PFSK-1 (cell line): ENCODE measurements at regions not wholly inside any gene's neighbourhood (a gene's known extent, or its start where the extent isn't known, plus 50 kb on each side); places are given as distances from the start of the nearest gene placed in this dataset.

ENCODE experiments used
- FOXP2 ChIP-seq: optimal IDR thresholded peaks from 2 replicates; pipeline ENCODE3; 2011; ENCODE audit warnings: borderline replicate concordance, control low read depth, inconsistent platforms; ENCODE audit not compliant: insufficient read depth; ENCODE audit errors: extremely low read length, extremely low read depth
- POLR2AphosphoS5 ChIP-seq: IDR thresholded peaks from 2 replicates; pipeline ENCODE4 v1.6.1; 2012; ENCODE audit warnings: low read depth, mild to moderate bottlenecking, control low read depth, low read length, moderate library complexity
- REST ChIP-seq, 2 experiments: IDR thresholded peaks; 2 replicates each; pipeline versions ENCODE4 v1.6.1 to v1.8.0; 2011 to 2012; ENCODE audit warnings: low read depth in 2 of 2, low read length in 2 of 2, control low read depth in 1 of 2, inconsistent platforms in 1 of 2, mild to moderate bottlenecking in 1 of 2, moderate library complexity in 1 of 2; ENCODE audit not compliant: insufficient read depth in 1 of 2
- SIN3A ChIP-seq: IDR thresholded peaks from 2 replicates; pipeline ENCODE4 v1.6.1; 2012; ENCODE audit warnings: mild to moderate bottlenecking, low read length, moderate library complexity, borderline replicate concordance; ENCODE audit not compliant: insufficient read depth
- TAF1 ChIP-seq: IDR thresholded peaks from 2 replicates; pipeline ENCODE4 v1.6.1; 2012; ENCODE audit warnings: low read length, control low read depth, borderline replicate concordance; ENCODE audit not compliant: insufficient read depth

- TF ChIP-seq SIN3A (no peak), POLR2AphosphoS5 (no peak), REST (IDR thresholded peaks at IDR 0.05; ENCODE audit: insufficient read depth in 1 of 2, low read depth in 2 of 2, low read length in 2 of 2) (no peak), FOXP2 (no peak), TAF1 (no peak)
Observed at GRCh38 chr13:79211377-79211776, 194.7 kb downstream of the RBM26 start.

- TF ChIP-seq SIN3A (no peak), FOXP2 (no peak), TAF1 (no peak), POLR2AphosphoS5 (no peak), REST (IDR thresholded peaks at IDR 0.05; ENCODE audit: insufficient read depth in 1 of 2, low read depth in 2 of 2, low read length in 2 of 2) (no peak)
Observed at GRCh38 chr13:79197933-79198332, 208.1 kb downstream of the RBM26 start.

- TF ChIP-seq REST (IDR thresholded peaks at IDR 0.05; ENCODE audit: insufficient read depth in 1 of 2, low read depth in 2 of 2, low read length in 2 of 2) (no peak), POLR2AphosphoS5 (no peak), TAF1 (no peak), FOXP2 (no peak), SIN3A (no peak)
Observed at GRCh38 chr13:79196843-79197242, 209.2 kb downstream of the RBM26 start.

- TF ChIP-seq REST (IDR thresholded peaks at IDR 0.05; ENCODE audit: insufficient read depth in 1 of 2, low read depth in 2 of 2, low read length in 2 of 2), result no peak
- no peak for TF ChIP-seq TAF1
- TF ChIP-seq POLR2AphosphoS5, result no peak
- TF ChIP-seq SIN3A, result no peak
- TF ChIP-seq FOXP2, result no peak
Observed at GRCh38 chr13:79196366-79196765, 209.7 kb downstream of the RBM26 start.

- no peak for TF ChIP-seq FOXP2
- TF ChIP-seq POLR2AphosphoS5, result no peak
- no peak for TF ChIP-seq SIN3A
- TF ChIP-seq TAF1, result no peak
- TF ChIP-seq REST (IDR thresholded peaks at IDR 0.05; ENCODE audit: insufficient read depth in 1 of 2, low read depth in 2 of 2, low read length in 2 of 2), result no peak
Observed at GRCh38 chr13:79194727-79195126, 211.3 kb downstream of the RBM26 start.
